ENCODE measurements at regions not wholly inside any gene's neighbourhood (a gene's known extent, or its start where the extent isn't known, plus 50 kb on each side); places are given as distances from the start of the nearest gene placed in this dataset.
"Not testable (repeated sequence)": the region's sequence is repeated elsewhere in the genome, so short reads cannot be mapped to it uniquely, and the experiment has no call there.

DNA sequence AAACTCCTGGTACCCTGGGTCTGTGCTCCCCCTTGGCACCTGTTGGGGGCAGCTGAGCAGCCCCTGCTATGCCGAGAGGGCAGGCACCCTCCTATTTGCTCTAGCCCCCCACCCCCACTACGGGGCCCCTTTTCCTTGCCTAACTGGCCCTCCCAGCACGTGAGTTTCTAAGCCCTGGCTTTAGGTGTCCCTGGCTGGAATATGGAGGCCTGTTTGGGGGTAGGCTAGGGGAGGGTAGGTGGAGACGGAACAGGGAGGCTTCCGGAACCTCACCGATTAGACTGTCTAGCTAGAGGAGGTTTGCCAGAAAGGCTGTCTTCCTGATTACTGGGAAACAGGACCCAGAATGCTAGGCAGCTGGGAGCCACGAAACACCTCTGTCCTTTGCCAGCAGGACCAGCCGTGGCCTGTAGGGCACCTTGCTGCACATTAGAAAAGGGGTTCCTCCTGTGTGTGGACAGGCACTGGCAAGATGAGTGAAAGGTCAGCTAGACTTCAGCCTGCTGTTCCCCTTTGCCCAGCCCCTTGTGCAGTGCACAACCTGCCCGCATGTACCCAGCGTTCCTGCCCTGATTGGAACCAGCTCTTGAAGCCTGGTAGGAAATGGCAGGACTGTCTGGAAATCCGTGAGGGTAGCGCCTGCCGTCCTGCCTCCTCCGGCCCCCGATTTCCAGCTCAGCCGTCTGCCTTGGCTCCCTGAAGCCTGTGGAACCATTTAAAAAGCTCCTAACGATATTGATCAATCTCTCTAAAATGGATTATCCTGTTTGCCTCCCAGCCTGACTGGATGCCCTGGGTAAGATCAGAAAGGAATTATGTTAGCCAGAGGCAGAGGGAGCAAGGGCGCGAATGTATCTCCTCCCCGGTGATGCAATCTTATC is 83.4 kb upstream of the GSE1 start:
- Histone ChIP-seq H3K4me1 (peaks cover 3 to 11% (median 10%) of the 10 kb centered on the region in 4 donors), H3K9me3 (no peaks in the 10 kb centered on the region), H3K4me3 (no peak overlapping the region), H3K36me3 (no peaks in the 10 kb centered on the region), H3K27ac (no peak overlapping the region), H3K27me3 (no peaks in the 10 kb centered on the region)
- 82 to 89% (median 86%) methylated on average over 19 to 20 of the region's 20 CpGs for WGBS, 5 donors
- intact Hi-C loops (cut with DNase I; ENCODE audit: low total_unique reads), result no loop called here
- no peak for DNase-seq
- TF ChIP-seq EP300 (IDR thresholded peaks at IDR 0.05) (no peak), POLR2A (IDR thresholded peaks at IDR 0.05) (no peak), POLR2AphosphoS5 (IDR thresholded peaks at IDR 0.05) (no peak)
- TF ChIP-seq, protein P1, sequence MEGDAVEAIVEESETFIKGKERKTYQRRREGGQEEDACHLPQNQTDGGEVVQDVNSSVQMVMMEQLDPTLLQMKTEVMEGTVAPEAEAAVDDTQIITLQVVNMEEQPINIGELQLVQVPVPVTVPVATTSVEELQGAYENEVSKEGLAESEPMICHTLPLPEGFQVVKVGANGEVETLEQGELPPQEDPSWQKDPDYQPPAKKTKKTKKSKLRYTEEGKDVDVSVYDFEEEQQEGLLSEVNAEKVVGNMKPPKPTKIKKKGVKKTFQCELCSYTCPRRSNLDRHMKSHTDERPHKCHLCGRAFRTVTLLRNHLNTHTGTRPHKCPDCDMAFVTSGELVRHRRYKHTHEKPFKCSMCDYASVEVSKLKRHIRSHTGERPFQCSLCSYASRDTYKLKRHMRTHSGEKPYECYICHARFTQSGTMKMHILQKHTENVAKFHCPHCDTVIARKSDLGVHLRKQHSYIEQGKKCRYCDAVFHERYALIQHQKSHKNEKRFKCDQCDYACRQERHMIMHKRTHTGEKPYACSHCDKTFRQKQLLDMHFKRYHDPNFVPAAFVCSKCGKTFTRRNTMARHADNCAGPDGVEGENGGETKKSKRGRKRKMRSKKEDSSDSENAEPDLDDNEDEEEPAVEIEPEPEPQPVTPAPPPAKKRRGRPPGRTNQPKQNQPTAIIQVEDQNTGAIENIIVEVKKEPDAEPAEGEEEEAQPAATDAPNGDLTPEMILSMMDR (IDR thresholded peaks at IDR 0.05), result no peak

DNA sequence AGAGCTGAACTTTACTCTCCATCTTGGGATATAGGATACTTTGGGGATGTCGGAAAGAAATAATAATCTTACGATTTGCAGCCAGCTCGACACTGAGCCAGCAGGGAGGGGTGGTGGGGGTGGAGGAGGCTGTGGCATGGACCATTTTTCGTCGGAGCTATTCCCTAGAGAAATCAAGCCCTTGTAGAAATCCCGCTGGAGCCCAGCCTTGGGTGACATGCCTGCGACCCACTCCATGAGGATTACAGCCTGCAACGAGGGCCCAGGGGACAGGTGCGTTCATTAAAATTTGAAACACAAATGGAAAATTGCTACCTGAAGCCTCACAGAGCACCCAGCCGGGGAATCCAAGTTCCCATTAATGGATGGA is 82.8 kb upstream of the GSE1 start:
- no peaks in the 10 kb centered on the region for H3K36me3 ChIP-seq
- no peak for DNase-seq
- intact Hi-C loops (cut with DNase I; ENCODE audit: low total_unique reads), result no loop called here
- WGBS, 5 donors, result 81 to 92% (median 90%) methylated on average over 10 of the region's 10 CpGs
- no peak overlapping the region for H3K4me3 ChIP-seq
- TF ChIP-seq EP300 (IDR thresholded peaks at IDR 0.05) (no peak), POLR2A (IDR thresholded peaks at IDR 0.05) (no peak), POLR2AphosphoS5 (IDR thresholded peaks at IDR 0.05) (no peak)
- TF ChIP-seq, protein P1 (IDR thresholded peaks at IDR 0.05), result no peak
- no peak overlapping the region for H3K27ac ChIP-seq
- H3K4me1 ChIP-seq, result peaks cover 5 to 11% (median 10%) of the 10 kb centered on the region in 4 donors
- no peaks in the 10 kb centered on the region for H3K9me3 ChIP-seq
- no peaks in the 10 kb centered on the region for H3K27me3 ChIP-seq

DNA sequence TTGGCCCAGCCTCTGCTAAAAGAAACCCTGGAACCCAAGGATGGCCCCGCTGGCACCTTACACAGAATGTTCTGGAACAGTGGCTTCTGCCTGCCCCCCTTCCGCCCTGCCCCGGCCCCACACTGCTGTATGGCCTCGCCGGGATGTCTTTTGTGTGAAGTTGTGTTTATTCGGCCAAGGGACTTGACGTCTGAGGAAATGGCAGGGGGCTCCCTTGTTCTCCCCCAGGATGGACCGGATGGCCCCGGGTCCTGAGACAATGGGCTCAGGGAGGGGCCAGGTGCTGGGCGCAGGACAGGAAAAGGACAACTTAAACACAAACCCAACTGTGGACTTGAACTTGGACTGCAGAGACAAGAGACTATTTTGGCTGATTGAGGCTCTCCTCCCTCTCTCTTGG is 81.6 kb upstream of the GSE1 start:
- WGBS, 5 donors, result 79 to 83% (median 82%) methylated on average over 8 to 10 of the region's 10 CpGs
- TF ChIP-seq POLR2AphosphoS5 (IDR thresholded peaks at IDR 0.05), result peak in 1 of 3 donors; percentile 6
- TF ChIP-seq, protein P1 (IDR thresholded peaks at IDR 0.05), result no peak
- H3K27me3 ChIP-seq, result no peaks in the 10 kb centered on the region
- no peak overlapping the region for H3K4me3 ChIP-seq
- no peaks in the 10 kb centered on the region for H3K9me3 ChIP-seq
- peak overlapping the region in 2 of 5 donors; percentile 31 to 38 for H3K27ac ChIP-seq
- DNase-seq, result no peak
- H3K36me3 ChIP-seq, result no peaks in the 10 kb centered on the region
- intact Hi-C loops (cut with DNase I; ENCODE audit: low total_unique reads), result no loop called here
- H3K4me1 ChIP-seq, result peaks cover 17 to 22% (median 19%) of the 10 kb centered on the region in 4 donors

DNA sequence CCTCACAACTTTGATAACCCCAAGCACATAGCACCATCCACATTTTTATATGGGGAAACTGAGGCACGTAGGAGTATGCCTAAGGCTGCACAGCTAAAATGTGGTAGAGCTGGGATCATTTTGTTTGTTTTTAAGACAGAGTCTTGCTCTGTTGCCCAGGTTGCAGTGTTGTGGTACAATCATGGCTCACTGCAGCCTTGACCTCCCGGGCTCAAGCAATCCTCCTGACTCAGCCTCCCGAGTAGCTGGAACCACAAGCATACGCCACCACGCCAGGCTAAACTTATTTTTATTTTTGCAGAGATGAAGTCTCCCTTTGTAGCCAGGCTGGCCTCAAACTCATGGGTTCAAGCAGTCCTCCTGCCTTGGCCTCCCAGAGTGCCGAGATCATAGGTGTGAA is 81.0 kb upstream of the GSE1 start:
- no peaks in the 10 kb centered on the region for H3K36me3 ChIP-seq
- DNase-seq, result no peak
- no peaks in the 10 kb centered on the region for H3K9me3 ChIP-seq
- WGBS, 5 donors, result 85 to 95% (median 91%) methylated on average over 6 of the region's 6 CpGs
- H3K4me3 ChIP-seq, result no peak overlapping the region
- TF ChIP-seq EP300 (IDR thresholded peaks at IDR 0.05), result no peak
- TF ChIP-seq, protein P1 (IDR thresholded peaks at IDR 0.05), result no peak
- TF ChIP-seq POLR2AphosphoS5 (IDR thresholded peaks at IDR 0.05), result no peak
- TF ChIP-seq POLR2A (IDR thresholded peaks at IDR 0.05), result no peak
- no peaks in the 10 kb centered on the region for H3K27me3 ChIP-seq
- no peak overlapping the region for H3K27ac ChIP-seq
- intact Hi-C loops (cut with DNase I; ENCODE audit: low total_unique reads), result no loop called here
- peaks cover 20 to 28% (median 25%) of the 10 kb centered on the region in 4 donors for H3K4me1 ChIP-seq

DNA sequence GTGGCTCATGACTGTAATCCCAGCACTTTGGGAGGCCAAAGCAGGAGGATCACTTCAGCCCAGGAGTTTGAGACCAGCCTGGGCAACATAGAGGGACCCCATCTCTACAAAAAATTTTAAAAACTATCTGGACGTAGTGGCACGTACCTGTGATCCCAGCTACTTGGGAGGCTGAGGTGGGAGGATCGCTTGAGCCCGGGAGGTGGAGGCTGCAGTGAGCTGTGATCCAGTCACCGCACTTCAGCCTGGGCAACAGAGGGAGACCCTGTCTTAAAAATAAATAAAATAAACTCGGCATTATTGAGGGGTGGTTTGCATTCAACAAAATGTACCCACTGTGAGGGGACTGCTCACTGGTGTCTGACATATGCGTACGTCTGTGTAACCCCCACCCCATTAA is 79.5 kb upstream of the GSE1 start:
- H3K27me3 ChIP-seq; H3K27ac ChIP-seq; H3K4me3 ChIP-seq; intact Hi-C loops (cut with DNase I; ENCODE audit: low total_unique reads); DNase-seq; H3K36me3 ChIP-seq; H3K9me3 ChIP-seq: not testable (repeated sequence)
- 86 to 93% (median 90%) methylated on average over 8 of the region's 8 CpGs for WGBS, 5 donors
- H3K4me1 ChIP-seq, result peaks cover 20 to 39% (median 34%) of the 10 kb centered on the region in 4 donors
